NOMO-1 treated with DMSO at 0.1 percent for 48 hours (cell line): ENCODE measurements at regions not wholly inside any gene's neighbourhood (a gene's known extent, or its start where the extent isn't known, plus 50 kb on each side); places are given as distances from the start of the nearest gene placed in this dataset.

ENCODE experiments used
- DNase-seq: peaks from one replicate; lab custom pipeline; 2025; ENCODE audit not compliant: unreplicated experiment; lab: John Stamatoyannopoulos, UW

DNA sequence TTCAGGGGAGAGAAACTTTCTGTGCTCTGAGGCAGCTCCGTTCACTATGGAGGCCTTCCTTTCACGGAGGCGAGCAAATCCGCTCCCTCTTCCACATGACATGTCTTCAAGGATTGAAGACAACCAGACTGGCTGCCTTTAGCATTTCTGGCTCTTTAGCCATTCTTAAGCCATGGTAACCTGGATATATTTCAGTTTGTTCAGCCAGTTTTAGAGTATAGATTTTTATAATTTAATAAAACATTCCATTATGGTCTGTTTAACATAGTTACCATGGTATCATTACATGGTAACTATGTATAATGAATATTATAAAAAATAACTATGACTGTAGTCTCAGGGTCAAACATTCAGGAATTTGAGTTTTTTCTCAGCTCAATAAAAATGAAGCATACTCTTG, 54.2 kb upstream of the NFIA start:
- no peak for DNase-seq

DNA sequence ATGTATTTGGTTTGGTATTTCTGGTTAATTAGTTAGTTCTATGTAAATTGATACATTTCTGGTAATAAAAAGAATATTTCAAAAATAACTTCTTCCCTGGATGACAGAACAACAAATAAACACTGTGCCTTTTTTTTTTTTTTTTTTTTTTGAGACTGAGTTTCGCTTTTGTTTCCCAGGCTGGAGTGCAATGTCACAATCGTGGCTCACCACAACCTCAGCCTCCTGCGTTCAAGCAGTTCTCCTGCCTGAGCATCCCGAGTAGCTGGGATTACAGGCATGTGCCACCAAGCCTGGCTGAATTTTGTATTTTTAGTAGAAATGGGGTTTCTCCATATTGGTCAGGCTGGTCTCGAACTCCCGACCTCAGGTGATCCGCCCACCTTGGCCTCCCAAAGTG, 64.3 kb upstream of the NFIA start:
- DNase-seq = peak; percentile 27

DNA sequence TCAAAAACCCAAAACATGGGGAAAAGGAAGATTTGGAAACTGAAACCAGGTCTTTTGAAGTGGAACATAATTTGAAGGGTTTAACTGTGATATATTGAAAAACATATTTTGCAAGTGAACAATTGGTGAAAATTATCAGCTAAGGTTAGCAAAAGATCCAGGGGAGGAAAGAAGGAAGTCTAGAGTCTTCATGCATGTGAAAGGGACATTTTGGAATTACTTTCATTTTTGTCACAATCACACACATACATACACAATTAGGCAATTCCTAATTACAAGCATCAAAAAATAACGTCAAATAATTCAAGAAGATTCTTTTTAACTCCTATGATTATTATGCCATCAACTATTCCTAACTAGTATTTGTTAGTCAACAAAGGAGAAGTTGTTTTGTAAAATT, 64.7 kb upstream of the NFIA start:
- no peak for DNase-seq

DNA sequence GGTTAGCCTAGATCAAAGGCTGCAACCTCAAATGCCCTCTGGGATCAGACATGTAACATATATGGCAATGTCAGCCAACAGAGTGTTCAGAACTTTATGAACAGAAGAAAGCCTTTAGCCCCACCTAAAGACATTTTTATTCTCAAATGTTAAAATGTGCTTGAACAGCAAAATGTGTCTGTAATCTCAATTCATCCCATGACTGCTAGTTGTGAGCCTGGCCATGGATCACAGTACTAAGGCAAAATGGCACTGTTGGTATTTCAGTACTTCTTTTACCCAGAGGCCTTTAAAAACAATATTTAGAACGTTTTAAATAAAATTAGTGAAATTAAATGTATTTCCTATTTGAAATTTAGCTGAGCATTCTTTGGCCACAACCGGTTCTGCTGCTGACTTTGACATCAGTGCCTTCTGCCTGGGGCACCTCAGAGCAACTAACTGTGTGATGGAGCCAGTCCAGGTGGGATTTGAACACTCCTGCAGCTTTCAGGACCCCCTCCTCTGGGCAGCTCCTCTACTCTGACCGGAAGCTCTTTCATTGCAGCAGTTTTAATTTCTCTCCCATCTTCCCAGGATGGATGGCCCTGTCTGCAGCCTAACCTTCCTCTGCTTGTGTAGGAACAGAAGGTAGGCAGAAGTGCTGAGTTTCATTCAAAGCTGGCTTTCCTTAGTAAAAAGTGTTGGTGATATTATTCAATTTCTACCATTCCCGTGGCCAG, 68.3 kb upstream of the NFIA start:
- no peak for DNase-seq

DNA sequence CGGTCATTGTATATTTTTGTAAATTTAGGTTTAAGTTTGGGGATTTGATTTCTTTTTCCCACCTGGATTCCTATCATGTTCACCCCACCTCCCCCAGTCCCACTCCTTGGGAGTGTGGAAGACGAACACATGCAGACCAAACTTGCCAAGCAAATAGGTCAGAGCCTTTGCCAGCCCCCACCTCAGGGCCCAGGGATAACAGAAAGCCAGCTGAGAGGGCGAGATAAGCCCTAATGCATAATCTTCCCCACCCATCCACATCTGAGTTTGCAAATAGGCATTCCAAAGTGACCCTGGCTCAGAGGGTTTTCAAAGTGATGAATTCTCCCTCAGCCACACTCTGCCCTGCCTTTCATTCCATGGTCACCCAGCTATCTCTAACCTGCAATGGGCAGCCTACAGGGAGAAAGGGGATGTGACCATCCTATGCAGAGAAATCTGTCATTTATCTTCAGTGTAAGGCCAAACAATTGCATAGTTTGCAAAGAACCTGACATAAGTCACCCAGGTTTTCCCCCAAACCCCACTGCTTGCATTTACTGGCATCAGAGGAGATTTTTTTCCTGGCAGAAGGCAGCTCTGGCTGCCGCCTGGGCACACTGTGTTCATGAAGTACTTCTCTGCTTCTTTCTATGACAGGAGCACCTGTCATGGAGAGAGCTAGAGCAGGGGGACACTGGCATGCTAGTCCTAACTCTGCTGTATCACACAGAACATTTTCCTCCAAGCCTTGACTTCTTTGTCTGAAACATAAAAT, 69.0 kb upstream of the NFIA start:
- DNase-seq = no peak

DNA sequence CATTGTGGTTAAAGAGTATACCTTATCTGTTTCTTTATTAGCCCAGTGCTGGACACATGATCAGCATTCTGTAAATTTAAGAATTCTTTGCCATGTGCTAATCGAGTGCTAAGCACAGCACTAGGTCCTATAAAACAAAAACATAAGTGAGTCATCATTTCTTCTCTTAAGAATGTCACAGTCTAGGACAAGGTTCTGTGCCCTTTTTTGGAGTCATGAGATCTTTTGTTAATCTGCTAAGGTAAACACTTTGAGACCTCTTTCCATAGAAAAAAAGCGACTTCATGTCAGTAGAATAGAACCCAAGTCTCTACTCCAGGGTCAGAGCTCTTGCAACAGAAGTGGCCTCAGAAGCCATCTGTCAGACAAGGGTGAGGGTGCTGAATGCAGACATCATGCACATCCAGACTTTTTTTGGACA, 70.0 kb upstream of the NFIA start:
- DNase-seq = no peak

DNA sequence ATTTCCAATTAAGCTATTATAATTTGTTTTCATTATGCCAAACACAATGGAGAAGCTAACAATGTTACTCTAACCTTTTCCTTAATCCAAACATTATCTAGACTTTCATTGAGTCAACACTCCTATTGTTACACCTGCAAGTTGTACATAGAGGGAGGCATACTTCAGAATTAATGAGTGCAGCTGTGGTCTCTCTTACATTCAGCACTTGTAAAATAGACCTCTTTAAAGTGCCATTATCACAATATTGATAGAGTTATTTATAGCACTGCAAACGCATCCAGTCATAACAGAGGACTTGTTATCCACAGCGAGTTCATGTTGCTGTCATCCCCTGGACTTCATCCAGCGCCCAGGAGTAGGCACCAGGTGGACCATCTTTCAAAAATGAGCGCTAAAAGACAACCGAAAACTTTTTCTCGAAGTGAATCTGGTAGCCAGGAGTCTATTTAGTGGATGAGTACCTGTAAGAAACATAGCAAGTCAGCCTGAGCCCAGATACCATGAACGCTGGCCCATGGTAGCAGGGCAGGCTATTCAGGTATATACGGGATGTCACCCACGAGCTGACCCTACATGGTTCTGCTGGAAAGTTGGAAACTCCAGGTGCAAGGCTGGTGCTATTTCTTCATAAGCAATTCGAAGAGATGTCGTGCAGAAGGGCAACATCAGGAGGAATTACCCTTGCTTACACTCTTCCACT, 70.6 kb upstream of the NFIA start:
- DNase-seq = no peak

DNA sequence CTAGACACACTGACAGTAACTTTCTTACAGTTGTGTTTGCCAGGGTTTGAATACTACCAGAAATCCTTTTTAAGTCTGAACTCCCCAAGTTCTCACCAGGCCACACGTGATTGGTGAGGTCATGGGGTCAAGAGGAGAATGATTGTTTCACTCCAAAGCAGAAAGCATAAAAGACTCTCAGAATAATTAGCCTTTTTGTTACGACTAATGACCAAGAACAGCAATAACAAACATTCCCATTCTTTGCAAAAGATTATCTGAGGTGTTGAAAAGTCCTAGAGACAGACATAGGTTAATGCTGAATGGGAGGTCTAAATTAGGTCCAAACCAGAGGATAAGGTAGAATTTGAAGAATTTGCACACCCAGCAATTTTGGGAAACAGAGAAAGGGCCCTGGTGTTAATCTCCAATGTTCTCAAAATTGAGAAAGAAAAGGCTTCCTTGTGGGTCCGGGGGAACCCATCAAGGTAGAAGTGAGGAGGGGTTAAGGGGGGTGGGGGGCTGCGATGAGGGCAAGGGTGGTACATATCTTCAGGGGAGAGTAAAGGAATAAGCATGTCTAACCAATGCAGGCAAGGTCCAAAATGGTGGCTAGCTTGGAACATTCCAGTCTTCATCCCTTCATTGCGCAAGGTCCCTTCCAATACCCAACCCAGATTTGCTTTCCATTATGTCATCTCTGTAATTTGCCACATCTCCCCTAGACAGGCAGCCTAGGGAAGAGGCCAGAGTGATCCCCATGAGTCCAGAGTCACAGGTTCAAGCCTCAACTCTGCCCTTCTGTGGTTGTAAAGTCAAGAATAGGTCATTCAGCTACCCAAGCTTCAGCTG, 74.6 kb upstream of the NFIA start:
- DNase-seq = no peak

DNA sequence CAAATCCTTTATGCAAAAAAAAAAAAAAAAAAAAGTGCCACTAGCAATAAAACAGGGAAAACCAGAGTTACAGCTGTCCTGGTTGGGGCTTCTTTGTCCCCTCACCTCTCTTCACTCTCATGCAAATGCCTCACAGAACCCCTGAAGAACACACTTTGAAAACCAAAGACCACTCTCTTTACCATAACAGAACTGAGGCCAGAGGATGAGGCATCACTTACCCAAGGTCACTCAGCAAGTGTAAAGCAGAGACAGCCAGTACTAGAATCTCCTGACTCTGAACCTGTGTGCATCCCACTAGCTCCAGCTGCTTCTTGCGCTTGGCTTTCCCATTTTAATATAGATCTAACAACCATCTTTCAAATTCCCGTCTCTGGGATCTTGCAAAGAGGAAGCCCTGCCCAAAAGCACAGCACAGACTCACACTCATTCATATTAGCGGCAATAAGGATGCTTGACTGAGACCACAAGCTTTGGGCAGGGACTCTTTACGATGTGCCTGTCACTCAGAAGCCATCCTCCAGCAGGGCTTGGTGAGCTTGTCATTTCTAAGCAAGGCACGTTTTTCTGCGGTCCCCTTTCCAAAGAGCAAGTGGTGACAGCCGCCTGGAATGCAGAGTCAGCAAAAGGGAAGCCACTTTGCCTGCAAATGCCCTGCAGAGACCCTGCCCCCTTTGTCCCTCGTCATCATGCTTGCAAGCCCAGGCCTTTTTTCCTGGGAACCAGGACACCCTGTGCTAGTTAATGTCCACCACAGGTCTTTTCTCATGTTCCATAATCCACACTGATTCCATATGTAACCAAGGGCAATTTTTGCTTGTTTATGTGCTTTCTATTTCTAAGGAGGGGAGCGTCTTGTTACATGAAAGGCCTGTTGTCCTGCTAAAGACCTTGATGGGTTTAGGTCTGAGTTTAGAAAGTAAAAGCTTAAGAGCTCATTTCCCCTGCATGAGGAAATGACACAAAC, 76.5 kb upstream of the NFIA start:
- no peak for DNase-seq

DNA sequence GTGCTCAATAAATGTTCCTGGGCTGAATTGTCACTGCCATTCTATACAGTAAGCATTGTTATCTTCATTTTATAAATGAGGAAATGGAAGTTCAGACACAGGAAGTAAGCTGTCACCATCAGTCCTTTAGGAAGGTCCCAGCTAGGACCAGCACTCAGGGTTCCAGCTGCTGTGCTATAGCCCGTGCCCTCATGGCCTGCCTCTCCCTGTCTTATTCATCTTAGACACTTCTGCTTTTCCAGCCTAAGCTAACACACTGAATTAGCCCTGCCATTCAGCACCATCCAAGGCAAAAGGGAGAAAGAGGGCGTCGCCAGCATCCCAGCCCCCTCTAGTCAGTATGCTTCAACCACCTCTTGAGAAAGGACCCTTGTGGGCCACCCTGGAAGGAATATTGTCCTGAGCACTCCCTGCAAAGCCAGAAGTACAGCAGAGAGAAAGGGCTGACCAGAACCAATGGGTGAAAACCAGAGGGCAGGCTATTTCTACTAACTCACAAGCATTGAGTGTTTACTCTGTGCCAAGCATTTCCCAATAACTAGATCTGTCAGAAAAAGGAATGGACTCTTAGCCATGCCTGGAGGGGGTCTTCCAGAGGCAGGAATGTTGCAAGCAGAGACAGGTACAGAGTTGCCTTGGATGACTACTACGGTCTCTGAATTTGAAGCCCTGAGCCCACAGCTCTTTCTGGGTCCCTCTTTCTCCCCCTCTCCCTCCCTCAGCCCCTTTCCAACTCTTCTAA, 77.9 kb upstream of the NFIA start:
- peak; percentile 61 for DNase-seq

DNA sequence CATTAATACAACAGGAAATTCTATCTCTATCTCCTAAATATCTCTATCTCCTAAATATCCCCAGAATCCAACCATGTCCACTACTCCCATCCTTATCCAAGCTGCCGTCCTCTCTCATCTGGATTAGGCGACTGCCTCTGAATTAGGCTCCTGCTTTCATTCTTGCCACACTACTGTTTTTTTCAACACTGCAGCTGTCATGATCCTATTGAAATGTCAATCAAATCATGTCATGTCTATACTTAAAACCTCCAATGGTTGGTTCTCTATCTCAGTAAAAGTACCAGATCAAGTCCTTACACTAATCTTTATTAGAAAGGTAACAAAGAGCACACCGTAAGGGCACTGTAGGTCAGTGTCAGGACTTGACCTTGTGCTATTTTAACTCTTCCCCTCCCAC, 82.0 kb upstream of the NFIA start:
- DNase-seq = no peak

DNA sequence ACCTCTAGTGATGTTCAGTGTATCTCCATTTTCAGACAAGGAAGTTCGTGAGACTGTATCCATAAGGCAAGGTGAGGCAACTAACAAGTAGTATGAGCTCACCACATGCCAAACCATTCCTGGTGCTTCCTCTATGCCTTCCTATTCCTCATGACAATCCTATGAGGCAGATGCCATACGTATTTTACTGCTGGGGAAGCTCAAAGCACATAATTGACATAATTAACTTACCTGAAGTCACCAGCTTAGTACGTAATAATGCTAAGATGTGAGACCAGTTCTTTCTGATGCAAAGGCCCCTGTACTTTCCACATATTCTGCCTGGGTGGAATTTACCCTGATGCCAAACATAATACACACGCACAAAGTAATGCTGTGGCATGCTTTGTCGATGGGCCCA, 83.6 kb upstream of the NFIA start:
- DNase-seq = no peak

DNA sequence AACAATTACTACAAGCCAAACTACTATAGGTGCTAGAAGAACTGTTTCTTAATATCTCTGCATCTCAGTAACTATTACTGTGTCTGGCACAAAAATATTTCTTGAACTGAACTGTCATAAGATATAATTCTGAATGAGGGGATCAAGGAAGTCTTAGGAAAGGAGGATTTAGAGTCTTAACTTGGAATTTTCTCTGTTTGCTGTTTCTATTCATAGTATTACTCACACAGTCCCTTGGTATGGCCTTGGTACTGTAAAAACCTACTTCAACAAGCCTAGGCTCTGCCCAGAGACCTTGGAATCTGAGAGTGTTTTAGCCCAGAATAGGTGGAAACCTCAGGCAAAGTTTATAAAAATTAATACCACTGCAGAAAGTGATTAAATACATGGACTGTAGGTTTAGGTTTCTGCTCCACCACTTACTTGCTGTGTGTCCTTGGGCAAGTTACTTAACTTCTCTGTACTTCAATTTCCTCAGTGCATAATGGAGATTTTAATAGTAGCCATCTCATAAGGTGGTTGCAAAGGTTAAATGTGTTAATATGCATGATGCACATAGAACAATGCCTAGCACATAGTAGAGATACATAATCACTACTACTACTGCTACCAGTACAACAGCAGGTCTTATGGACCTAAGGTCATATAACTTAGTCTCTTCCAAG, 87.4 kb upstream of the NFIA start:
- DNase-seq = no peak

DNA sequence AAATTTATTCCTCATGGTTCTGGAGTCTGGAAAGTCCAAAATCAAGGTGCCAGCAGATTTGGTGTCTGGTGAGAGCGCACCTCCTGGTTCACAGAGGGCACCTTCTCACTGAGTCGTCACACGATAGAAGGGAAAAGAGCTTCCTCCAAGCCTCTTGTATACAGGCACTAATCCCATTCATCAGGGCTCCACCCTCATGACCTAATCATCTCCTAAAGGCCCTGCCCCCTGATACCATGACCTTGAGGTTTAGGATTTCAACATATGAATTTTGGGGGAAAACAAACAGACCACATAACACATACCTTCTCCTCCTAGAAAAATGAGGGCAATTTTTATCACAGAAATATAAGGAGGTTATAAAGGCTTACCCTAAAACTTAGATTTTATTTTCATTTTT, 88.0 kb upstream of the NFIA start:
- no peak for DNase-seq

DNA sequence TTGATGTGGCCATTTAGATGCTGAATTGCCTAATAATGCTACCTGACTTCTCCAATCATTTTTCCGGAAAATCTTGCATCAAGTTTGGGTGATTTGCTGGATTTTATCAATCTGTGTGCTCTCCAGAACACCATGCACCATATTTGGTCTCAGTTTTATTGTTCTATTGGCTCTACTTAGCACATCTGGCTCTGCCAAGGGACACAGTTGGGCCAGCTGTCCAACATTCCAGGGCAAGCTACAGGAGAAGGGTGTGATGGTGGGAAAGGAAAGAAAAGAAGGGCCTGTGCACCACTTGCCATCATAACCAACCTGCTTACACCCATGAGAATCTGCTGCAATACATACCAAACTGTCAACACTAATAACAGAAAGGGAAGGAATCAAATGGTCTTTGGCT, 90.2 kb upstream of the NFIA start:
- DNase-seq = no peak

DNA sequence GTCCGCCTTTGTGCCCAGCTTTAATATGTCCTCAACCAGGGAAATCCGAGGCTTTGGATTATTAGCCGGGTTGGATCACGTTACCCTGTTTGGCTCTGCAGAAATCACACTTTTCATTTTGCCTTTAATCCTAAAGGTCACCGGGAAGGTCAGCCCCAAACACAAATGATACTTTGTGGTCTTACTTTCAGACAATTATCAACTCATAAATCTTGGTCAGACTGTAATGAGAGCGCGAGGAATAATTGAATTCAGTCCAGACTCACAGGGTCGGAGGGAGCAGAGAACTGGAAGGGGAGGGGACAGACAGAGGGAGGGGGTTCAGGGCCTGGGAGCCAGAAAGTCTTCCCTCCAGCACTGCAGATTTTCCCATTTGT, 91.7 kb upstream of the NFIA start:
- no peak for DNase-seq

DNA sequence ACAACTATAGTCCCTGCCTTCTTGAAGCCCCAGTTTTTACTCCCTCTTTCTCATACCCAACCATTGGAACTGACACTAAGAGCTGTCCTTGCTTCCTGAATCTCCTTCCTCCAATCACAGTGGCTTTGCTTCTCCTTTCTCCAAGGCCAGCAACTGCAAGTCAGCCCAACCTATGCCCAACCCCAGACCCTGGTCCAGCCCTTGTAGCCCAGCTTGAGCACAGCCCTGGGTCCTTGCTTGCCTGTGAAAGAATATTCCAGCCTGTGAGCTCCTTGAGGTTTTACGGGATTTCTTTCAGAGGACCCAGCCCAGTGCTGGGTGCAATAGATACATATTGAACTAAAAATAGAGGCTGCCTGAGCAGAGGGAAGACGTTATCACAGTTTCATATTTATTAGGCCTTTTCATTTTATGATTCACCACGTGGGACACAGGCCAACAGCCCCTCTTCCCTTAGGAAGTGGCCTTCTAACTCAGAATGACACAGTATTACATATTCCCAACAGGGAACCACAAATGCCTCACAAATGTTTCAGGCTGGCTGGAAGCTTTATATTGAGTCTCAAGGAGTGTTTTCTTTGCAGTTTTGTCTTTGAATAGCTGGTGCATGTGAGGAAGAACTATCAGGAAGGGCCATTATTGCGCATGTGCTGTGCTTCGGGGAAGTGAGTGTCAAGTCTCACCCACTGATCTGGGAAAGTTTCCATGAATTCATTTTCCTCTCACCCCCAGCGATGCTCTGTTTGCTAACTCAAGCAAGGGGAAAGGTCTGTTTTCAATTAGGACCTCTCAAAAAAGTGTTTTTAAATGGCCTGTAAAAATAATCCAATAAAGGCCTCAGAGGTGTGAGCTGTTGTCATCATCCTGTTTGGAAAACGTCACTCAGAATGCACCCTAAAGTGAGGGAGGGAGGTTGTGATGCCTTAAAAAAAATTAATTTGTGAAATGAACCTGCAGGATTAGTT, 92.3 kb upstream of the NFIA start:
- DNase-seq = no peak

DNA sequence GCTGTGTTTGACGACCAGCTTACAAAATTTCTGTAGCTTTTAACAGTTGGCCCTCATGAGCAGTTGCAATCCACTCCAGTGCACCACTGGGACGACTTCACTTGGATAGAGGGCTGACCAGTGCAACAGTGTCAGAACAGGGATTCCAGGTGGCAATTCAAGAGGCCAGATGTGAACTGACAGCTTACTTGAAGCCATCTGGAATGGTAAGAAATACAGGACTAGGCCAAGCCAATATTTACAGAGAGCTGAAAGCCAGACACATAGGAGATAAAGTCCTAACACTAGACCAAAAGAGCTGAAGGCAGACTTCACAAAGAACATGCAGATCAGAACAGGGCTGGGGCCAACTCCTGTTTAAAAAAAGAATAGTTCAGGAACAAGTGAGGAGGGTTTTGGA, 93.5 kb upstream of the NFIA start:
- no peak for DNase-seq
